AG08396 (cell line): ENCODE measurements at regions not wholly inside any gene's neighbourhood (a gene's known extent, or its start where the extent isn't known, plus 50 kb on each side); places are given as distances from the start of the nearest gene placed in this dataset.

Source experiments
- DNase-seq: peaks from one replicate; pipeline ENCODE4 v3.0.0; 2012; ENCODE audit warnings: low spot score, mixed read lengths

DNA sequence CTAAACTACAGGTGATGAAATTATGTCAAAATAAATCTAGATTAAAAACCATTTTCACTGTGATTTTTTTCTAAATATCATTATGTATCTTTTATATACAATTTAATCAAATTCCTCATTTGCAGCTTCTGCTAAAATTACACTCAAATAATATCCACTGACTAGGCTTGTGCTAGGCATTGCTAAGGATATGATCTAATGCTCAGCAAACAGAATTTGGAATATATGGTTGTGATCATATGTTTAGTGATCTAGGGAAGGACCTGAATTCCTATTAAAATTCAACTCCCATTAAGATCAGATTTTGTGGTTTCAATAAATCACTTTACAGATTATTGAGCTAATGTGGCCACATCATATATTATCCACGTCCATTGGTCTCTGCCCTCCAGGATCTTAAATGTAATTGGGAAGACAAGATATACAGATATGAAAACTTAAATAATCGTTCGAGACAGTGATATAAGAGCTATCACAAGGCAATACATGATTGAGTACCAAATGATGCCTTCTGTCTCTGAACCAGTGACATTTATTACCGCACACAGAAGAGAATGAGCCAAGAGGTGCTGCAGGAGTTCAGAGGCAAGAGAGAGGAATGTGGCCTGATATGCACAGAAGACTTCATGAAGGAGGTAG lies 206.0 kb upstream of the RPS6KA3 start:
- no peak for DNase-seq

DNA sequence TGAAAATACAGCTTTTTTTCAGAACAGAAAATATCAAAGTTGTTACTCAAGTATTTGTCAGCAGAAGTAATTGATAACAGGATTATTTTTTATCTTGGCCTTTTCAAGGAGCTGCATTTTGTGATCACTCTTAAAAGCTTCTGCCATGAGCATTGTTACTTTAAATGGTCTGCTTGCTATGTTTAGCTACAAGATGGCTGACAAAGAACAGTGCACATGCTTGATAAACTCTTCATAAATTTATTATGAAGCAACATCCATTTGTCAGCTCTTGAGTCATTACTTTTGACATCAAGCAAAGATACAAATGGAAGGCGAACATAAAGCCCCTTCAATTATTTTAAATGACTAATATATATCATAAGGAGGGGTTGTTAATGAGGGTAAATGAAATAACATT lies 205.4 kb upstream of the RPS6KA3 start:
- no peak for DNase-seq

DNA sequence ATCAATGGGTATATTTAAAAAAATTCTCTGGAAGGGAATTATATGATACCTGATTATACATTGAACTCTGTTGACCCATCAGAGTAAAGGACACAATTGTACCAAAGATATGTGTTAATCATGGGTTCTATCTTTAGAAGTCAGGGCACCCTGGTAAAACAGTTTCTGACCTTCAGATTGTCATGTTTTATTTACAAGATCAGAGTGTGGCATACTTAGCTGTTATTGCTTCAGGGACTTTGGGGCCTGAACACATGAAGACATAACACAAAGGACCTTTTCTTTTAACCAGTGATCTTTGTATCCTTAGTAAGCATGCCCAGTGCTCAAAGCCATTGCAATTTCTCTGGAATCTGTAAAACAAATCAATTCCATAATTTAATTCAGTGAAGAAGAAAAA lies 204.8 kb upstream of the RPS6KA3 start:
- DNase-seq: no peak

DNA sequence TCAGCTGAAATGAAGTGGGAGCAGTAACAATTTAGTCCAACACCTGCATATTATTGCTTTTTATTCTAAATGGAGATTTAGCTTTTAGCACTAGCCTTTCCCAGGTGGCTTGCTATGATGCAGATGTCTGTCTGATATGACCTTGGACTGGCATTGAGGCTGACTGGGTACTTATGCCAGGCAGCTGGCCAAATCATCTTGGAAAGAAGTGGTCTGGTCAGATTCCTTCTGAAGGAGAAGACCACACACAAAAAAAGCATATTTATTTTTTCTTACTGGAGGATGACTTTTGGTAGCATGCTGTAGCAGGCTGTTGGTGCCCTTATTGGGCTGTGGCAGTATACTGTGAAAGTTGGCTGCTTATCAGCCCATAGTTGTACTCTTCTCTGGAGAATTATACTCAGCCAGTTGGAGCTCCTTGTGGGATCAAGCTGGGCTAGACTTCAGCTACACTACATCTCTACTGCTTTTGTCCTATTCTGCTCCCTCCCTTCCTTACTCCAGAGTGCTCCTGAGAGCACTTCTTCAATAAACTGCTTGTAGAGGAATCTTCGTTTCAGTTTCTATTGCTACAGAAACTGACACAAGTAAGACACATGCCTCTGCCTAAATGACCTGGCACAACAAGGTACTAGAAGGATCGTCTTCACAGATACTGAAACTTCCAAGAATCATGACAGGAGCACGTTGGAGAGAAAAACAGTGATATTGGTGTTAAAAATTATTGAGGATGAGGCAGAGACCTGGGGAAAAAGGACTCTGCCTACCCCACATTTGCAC lies 196.8 kb upstream of the RPS6KA3 start:
- no peak for DNase-seq

DNA sequence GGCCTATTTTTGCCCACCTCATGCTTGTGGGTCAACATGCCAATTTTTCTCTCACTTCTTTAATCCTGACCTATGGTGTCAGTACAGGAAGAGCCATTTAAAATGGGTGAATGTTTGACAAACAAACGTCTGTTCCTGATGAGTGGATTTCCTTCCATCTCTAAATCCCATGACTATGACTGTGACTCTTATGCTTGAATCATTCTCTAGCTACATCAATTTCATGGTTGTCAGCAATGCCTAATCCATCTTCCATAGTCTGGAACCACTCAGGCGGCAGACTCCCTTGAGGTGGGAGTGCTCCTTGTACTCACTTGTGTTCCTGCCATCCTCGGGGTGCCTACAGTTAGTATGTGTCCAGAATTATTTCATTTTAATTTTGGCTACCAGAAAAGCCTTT lies 194.9 kb upstream of the RPS6KA3 start:
- peak; percentile 7 for DNase-seq

DNA sequence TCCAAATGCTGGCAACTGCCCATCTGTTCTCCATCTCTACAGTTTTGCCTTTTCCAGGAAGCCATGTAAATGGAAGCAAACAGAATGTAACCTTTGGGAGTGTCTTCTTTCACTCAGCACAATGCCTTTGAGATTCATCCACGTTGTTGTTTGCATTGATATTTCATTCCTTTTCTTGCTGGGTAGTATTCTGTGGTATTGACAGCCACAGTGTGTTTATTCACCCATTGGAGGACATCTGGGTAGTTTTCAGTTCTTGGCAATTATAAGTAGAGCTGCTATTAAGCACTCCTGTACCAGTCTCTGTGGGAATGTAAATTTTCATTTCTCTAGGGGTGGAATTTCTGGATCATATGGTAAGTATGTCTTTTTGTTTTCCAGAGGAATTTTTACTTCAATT lies 194.3 kb upstream of the RPS6KA3 start:
- DNase-seq: no peak

DNA sequence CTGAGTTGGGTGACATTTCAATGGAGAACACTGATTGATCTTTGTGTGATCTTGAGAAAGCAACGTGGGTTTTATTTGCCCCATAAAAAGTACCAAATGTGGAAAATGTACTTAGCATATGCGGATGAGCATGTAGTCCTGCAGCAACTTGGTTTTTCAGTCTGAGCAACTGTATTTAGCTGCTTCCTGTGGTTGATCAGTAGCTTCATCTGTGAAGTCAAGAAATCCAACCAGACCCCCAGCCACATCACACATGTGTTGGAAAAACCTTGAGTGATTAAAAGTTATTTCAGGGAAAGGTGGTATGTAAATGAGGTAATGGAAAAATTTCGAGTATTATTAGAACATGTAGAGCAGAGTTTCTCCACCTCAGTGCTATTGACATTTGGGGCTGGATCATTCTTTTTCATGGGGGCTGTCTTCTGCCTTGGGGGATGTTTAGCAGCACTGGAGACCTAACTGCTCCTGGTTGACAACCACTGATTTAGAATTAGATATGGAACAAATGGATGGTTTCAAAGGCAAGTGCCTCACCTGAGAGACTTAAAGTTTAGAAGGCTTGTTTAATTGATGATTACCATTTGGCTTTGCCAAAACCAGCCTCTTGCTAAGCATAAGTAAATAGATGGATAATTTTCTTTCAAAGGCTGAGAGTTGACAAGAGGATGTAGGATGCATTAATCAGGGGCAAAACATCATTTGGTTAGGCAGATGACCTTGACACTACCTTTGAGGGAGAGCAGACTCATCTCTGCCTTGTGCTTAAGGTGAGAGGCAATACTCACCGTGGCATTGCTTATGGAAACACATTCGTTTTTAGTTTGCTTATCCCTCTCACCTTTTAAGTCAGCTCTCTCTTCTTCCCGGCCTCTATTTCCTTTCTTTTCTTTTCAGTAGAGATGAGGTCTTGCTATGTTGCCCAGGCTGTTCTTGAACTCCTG lies 193.0 kb upstream of the RPS6KA3 start:
- DNase-seq: no peak

DNA sequence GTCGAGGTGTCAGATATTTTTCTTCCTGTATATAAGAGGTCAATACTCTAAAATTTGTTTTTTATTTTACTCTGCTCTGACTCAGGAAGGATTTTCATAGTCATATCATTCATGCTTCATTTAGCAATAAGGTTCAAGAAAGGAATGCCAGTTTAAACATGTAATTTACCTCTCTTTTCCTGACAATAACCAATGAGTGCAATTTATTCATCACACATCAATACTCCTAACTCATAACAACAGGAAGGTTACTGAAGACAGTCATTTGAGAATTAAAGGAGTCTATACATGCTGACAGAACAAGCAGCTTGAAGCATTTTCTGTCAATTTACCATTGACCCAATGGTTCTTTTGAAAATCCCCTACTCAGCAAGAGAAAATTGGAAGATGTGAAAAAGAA lies 190.3 kb upstream of the RPS6KA3 start:
- no peak for DNase-seq

DNA sequence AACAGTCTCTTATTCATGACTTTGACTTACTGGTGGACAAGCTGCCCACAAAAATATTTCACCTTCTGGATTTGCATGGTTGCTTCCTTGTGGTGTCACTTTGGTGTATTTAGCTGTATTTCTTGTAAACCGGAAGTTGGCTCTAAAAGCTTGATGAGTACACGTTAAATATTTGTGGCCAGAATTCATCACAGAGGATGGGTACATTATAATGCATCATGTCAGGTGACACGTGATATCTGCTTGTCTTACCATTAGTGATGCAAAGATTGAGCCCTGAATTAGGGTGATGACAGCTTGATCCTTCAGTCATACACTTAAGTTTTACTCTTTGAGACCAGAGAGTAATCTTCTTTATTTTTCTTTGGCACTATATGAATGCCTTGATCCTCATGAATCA lies 188.3 kb upstream of the RPS6KA3 start:
- DNase-seq: no peak

DNA sequence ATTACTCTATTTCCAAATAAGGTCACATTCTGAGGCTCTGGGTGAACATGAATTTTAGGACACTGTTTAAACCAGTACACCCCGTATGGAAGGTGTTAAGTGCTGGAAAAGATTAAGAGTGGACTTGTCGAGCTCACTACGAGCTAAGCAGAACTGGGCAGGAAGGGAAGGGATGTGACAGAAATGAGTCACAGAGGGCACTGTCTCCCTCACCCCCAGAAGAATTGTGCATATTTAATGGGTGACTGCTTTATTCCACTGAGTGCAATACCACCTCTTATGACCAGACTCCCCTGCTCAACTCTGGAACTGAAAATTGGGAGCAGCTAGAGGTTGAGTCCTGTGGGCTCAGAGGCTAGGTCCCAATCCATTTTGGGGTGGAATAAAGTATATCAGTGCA lies 187.4 kb upstream of the RPS6KA3 start:
- DNase-seq: peak; percentile 4

DNA sequence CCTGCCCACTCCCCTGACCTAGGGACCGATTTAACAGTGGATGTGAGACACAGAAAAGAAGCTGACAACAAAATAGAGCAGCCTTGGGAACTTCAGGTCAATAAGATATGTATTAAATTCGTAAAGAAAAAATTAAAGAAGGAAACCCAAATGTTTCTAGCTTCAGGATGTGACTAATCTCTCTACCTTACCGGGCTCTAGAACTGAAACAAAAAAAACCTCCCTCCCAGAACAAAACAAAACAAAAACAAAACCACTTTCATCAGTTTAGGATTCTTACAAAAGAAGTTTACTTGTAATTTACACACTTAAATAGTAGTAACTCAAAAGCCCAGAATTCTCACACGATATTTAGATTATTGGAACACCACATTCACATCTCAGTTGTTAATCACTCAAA lies 185.8 kb upstream of the RPS6KA3 start:
- DNase-seq: no peak

DNA sequence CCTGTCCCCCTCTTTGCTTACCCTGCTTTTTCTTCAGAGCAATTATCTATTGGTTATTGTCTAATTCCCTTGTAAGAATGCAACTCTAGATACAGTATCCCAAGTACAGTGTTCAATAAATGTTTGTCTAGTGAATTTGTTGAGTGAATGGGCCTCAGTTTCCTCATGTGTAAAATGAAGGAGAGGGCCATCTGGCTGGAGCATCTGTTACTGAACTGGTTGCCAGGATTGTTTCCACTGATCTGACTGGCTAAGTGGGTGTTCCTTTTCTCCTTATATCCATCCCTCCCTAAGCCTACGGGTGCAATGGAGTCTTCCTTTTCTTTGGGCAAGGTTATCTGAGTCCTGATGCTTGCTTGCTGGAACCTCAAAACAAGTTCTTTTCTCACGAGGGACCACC lies 185.2 kb upstream of the RPS6KA3 start:
- DNase-seq: no peak

DNA sequence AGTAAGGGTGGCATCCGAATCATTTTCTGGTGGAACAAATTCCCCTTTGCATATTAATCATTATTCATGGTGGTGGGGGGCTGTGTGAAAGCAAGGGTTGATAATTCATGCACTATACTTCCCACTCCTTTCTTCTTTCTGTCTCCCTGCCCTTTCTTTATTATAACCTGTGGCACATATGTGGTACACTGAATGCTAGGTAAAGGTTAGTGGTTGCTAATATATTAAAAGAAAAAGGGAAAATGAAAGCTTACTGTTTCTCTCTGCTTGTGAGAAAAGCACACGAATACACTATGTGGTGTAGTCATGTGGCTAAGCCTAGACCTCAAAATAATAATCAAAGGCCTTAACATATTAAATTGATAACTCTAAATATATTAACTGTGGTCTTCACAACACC lies 178.4 kb upstream of the RPS6KA3 start:
- DNase-seq: no peak

DNA sequence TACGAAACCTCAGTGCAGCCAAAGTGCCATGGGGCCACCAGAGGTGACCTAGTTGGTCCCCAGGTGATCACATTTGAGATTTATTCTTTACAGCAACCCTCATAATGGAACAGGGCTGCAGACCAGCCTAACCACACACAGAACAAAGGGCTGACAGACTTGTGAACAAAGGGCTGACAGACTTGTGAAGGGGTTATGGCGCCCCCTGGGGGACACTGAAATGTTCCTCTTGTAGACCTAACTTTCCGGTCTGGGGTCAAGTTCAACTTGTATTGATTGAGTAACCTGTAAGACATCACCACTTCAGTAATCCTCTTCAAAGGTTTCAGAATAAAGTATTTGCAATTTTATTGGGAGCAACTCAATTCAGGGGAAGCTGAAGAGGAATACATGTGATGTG lies 175.9 kb upstream of the RPS6KA3 start:
- DNase-seq: peak; percentile 39

DNA sequence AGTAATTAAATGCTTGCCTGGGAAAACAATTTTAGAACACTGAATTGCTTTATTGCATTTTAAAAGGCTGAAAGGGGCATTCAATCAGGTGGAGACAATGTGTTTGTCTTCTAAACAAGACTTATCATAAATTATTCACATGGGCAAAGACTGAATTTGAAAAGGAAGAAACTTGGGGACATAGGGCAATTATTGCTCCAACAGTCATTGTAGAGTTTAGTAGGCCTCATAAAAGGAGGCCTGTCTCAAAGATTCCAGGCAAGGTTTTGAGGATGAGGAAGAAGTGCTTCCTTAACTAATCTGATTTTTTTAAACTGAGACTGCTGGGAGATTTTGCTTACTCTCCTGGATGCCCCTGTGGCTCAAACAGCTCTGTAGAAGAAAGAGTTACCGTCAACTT lies 174.4 kb upstream of the RPS6KA3 start:
- DNase-seq: no peak

DNA sequence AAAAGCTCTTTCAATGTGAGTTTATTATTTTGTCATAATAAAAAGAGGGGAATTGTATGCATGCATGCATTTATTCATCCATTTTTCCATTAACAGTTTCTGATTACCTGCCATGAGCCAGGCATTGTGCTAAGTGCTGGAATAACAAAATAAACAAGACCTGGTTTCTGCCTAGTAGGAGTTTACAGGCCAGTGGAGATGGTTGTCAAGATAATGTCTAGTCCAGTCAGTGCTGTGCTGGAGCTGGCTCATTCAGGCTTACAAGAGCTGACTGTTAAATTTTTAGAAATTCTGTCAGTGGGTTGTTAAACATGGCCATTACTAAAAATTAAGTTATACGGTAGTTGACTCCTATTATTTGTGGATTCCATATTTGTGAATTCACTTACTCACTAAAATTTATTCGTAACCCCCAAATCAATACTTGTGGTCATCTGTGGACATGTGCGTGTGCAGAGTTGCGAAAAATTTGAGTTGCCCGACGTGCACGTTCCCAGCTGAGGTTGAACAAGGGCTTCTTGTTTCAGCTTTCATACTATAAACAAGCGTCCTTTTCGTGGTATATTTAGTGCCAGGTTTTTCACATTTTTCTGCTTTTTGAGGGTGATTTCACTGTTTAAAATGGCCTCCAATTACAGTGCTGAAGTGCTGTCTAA lies 172.3 kb upstream of the RPS6KA3 start:
- no peak for DNase-seq

DNA sequence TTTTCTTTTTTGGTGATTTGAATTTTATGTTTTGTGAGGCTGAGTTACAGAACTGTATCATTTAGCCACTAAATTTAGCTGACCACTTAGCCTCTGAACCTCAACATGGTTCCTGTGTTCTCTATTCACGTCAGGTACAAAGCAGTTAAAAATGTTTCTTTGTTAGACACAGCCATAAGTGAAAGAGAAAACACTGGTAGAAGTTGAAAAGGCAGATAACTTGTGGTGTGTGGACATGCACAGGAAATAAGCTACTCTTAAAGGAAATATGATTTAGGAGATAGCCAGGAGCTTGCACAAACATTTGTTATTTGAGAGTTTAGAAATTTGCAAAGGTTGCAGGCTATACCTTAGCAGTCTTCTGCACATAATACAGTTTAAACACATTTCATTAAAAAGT lies 171.0 kb upstream of the RPS6KA3 start:
- no peak for DNase-seq

DNA sequence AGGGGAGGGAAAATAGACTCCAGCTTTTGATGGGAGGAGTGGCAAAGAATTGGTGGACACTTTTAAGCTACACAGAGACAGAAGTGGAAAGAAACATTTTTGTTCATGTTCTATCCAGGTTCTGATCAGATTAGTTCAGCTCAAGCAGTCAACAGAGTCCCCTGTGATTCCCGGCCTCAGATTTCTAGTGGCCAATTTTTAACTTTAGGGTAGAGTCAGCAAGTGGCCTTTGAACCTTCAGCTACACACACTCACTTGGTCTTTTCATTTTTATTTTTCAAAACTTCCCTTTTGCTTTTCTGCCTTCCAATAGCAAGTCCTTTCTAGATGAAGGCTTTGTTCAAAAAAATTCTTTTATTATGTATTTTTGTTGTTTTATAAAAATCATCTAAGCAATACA lies 169.2 kb upstream of the RPS6KA3 start:
- DNase-seq: no peak

DNA sequence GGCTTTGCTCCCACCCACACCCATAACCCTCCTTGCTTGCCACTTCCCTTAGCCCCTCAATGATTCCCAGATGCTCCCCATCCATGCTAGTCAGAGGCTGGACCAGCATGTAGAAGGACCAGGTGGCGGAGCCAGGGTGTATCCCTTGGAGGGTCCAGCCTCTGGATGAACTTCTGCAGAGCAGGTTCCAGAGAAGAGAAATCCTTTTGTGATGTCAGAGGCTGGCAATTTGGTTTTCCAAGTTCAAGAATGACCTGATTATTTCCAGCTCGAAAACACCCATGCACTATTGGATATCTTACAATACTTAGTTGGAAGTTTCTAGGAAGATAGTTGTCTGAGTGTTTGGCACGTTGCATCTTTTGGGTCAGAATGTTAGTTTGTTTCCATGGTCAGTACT lies 168.3 kb upstream of the RPS6KA3 start:
- no peak for DNase-seq

DNA sequence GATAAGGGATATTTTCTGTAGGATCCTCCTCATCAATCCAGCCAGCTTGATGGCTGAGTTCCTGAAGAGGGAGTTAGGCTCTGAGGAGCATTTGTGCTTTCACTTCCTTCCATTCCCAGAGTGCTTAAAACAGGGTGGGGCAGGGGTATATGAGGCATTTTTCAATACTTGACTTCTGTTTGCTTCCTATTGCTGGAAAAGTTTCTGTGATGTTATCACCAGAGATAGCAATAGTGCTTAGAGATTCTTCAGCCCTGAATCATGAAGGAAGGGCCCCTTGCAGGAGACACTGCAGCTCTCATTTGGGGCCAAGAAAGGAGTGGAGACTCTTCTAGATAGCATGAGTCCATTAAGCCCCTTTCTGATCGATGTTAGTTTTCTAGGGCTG lies 166.7 kb upstream of the RPS6KA3 start:
- DNase-seq: no peak

DNA sequence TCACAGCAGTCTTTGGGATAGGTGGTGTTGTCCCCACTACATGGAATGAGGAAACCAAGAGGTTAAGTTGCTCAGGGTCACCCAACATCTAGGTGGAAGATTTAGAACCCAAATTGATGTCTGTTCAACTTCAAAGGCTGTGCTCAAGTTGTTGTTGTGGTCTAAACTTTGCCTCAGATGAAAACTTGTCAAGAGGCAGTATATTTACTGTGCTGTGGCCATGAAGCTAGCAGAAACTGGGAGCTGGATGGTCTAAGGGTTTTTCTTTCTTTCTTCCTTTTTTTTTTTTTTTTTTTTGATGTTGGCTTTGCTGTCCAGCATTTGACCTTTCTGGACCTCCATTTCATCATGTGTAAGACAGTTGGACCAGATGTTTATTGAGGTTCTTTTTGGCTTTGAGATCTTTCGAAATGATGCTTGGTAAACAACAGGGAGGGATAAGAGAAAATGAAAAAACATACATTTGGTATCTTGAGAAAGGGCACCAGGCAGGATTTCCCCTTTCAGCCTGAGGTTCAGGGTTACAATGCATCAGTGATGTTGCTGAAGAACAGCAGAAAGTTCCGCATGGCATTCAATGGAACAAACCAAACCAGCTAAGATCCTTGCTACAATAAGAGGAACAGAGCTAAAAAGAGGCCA lies 166.2 kb upstream of the RPS6KA3 start:
- no peak for DNase-seq

DNA sequence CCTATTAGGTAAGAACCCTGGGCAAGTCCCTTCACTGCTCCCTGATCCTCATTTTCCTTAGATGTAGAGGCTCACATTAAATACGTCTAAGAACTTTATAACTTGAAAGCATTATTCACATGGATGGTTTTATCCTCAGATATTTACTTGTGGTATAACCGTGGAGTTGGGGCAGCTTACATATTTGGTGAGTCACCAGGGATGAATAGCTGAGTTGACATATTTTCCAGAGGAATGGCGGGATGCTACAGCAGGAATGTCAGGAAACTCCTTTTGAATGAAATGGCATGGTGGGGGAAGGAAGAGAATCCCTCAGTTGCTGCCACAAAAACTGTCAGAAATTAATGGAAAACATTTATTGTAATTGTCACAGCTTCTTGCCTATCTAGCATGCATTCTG lies 165.3 kb upstream of the RPS6KA3 start:
- no peak for DNase-seq
